NK-92 (cell line): ENCODE measurements at regions not wholly inside any gene's neighbourhood (a gene's known extent, or its start where the extent isn't known, plus 50 kb on each side); places are given as distances from the start of the nearest gene placed in this dataset.
"Not testable (repeated sequence)": the region's sequence is repeated elsewhere in the genome, so short reads cannot be mapped to it uniquely, and the experiment has no call there.

ENCODE experiments used
- DNase-seq: peaks from one replicate; lab custom pipeline; 2025; ENCODE audit not compliant: unreplicated experiment; lab: John Stamatoyannopoulos, UW

- DNase-seq = not testable (repeated sequence)
Measured at GRCh38 chr1:149695066-149695465, 87.4 kb upstream of the FCGR1A start.

- not testable (repeated sequence) for DNase-seq
Measured at GRCh38 chr1:149700220-149700619, 82.3 kb upstream of the FCGR1A start.

- DNase-seq = not testable (repeated sequence)
Measured at GRCh38 chr1:149700677-149701567, 81.6 kb upstream of the FCGR1A start.

- not testable (repeated sequence) for DNase-seq
Measured at GRCh38 chr1:149708192-149708853, 74.2 kb upstream of the FCGR1A start.

- not testable (repeated sequence) for DNase-seq
Measured at GRCh38 chr1:149711651-149712050, 70.8 kb upstream of the FCGR1A start.

GRCh38 chr1:149712154-149712927 lies 70.2 kb upstream of the FCGR1A start:
- DNase-seq = not testable (repeated sequence)

GRCh38 chr1:149713513-149713912 lies 69.0 kb upstream of the FCGR1A start:
- not testable (repeated sequence) for DNase-seq

GRCh38 chr1:149713952-149714351 lies 68.5 kb upstream of the FCGR1A start:
- not testable (repeated sequence) for DNase-seq

GRCh38 chr1:149724618-149725302 lies 57.7 kb upstream of the FCGR1A start:
- DNase-seq = not testable (repeated sequence)

GRCh38 chr1:149726688-149727087 lies 55.8 kb upstream of the FCGR1A start:
- not testable (repeated sequence) for DNase-seq

- not testable (repeated sequence) for DNase-seq
Measured at GRCh38 chr1:149728598-149728997, 53.9 kb upstream of the FCGR1A start.
